ENCODE measurements at regions not wholly inside any gene's neighbourhood (a gene's known extent, or its start where the extent isn't known, plus 50 kb on each side); places are given as distances from the start of the nearest gene placed in this dataset.

DNA sequence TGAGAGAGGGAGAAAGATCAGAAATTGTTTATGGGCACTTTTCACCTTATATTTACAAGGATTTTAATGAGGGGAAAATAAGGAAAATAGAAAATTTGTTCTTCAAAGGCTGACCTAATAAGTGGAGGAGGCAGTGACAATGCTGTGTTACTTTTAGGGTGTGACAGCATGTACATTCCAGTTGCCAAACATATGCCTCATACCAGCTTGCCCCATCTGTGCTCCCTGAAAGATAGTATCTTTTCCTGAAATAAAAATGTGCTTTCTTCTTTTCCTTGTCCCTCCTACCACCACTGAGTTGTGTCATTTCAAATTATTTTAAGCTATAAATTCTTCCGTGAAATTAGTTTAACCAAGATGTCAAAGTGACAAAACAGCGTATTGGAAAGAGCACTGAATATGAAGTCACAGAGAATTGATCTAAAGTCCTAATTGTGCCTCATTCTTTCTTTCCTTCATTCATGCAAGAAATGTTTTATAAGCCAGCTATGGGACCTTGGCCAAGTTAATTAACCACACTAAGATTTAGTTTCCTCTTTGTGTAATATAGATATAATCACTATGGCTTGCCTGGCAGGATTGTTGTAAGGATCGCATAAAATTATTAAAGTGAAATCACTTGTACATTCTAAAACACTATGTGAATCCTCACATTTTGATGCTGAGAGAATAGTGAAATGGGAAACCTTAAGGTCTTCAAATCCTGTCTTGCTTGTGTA, 1307.5 kb upstream of the TENM4 start:
- TF ChIP-seq JUND (IDR thresholded peaks at IDR 0.05; ENCODE audit: low read depth), result peak; percentile 16; the same call in 1 of the 2 replicates
- in situ Hi-C loops (cut with HindIII; ENCODE audit: low pct_unique_long_range_greater_than_20kb, low sequenced_read_pairs), result no loop called here
- no peak for DNase-seq (ENCODE audit: low read depth in 1 of 2, low spot score in 1 of 2)

DNA sequence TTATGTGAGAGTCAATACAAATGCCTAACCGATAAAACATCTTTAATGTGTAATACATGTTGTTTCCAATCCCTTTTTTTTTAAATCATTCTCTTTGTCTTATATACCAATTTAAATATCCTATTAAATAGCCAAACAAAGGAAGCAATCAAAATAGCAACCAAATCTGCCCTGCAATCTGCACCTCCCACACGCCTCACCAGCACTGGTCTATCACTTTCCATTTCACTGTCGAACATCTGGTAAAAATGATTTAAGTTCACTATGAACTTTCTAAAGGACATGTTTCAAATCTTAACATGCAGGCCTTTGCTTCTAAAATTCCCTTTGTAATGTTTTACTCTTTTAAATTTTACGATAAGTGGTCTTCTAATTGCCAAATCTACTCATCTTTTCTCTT, 1305.5 kb upstream of the TENM4 start:
- TF ChIP-seq JUND (IDR thresholded peaks at IDR 0.05; ENCODE audit: low read depth), result no peak
- DNase-seq (ENCODE audit: low read depth in 1 of 2, low spot score in 1 of 2), result no peak
- in situ Hi-C loops (cut with HindIII; ENCODE audit: low pct_unique_long_range_greater_than_20kb, low sequenced_read_pairs), result no loop called here

DNA sequence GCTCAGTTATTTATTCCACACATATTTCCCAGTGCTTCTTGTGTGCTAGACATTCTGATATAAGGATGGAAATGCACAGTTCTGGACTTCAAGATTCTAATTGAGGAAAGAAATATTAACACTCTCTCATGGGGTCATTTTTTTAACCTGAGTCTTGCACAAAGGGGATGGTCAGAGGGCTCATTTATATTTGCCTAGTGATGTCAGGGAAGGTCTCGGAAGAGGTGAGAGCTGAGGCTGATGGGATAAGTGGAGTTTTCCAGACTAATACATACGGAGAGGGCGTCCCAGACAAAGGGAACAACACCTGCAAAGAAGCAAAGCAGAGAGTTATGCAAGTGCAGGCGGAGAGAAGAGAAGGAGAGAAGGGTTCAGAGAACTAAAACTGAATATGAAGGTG, 1304.6 kb upstream of the TENM4 start:
- DNase-seq (ENCODE audit: low read depth in 1 of 2, low spot score in 1 of 2), result no peak
- in situ Hi-C loops (cut with HindIII; ENCODE audit: low pct_unique_long_range_greater_than_20kb, low sequenced_read_pairs), result no loop called here
- TF ChIP-seq JUND (IDR thresholded peaks at IDR 0.05; ENCODE audit: low read depth), result no peak

DNA sequence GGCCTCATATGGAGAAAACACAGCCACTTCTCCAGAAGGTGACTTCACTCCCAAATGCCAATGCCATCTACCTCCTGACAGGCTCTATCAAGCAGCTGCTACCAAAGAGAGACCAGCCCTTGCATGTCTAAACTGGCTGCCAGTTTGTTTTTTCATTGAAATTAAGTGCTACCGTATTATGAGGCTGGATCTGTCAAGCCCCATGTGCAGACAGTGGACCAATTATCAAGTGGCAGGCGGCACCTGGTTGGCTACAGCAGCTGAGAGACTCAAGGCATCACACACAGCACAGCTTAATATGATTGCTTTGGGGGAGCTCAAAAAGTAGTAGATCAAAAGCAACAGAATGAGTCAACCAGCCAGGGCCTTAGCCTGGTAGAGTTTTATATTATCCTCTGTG, 1293.0 kb upstream of the TENM4 start:
- TF ChIP-seq JUND (IDR thresholded peaks at IDR 0.05; ENCODE audit: low read depth), result no peak
- in situ Hi-C loops (cut with HindIII; ENCODE audit: low pct_unique_long_range_greater_than_20kb, low sequenced_read_pairs), result no loop called here
- no peak for DNase-seq (ENCODE audit: low read depth in 1 of 2, low spot score in 1 of 2)

DNA sequence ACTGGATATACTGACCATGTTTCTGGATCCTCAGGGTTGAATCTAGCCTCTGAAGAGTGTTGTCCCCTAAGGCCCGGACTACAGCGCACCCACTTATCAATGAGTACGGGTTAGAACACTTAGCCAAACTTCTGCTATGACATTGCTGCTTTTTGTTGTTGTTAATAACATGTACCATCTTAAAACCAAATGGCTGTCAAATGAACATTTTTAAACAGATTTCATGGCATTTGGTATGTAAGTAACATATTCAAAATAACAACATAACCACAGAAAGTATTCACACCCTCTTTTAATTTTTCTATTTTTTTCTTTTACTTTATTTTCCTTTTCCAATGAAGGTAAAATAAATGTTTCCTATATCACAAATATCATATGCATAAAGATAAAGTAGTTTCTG, 1292.5 kb upstream of the TENM4 start:
- DNase-seq (ENCODE audit: low read depth in 1 of 2, low spot score in 1 of 2), result no peak
- no peak for TF ChIP-seq JUND (IDR thresholded peaks at IDR 0.05; ENCODE audit: low read depth)
- in situ Hi-C loops (cut with HindIII; ENCODE audit: low pct_unique_long_range_greater_than_20kb, low sequenced_read_pairs), result no loop called here

DNA sequence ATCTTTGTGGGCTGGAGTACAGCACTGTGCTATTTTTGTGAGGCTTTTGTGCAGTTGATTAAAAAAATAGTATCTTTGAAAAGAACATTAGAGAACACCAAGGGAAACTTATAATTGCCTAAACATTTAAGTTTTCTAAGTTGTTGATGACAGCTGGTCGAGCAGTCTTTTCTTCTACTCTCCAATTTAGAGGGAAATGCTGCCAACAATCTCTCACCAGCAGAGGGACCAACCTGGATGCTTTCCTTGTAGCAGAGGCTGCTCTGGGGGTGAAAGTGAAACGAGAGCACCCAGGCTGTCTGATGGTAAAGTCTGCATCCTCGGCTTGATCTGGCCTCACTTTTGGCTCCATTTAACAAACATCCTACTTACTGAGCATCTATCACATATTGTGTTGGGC, 1286.5 kb upstream of the TENM4 start:
- in situ Hi-C loops (cut with HindIII; ENCODE audit: low pct_unique_long_range_greater_than_20kb, low sequenced_read_pairs), result no loop called here
- peak in 1 of 2 experiments; percentile 75 for DNase-seq (ENCODE audit: low read depth in 1 of 2, low spot score in 1 of 2)
- TF ChIP-seq JUND (IDR thresholded peaks at IDR 0.05; ENCODE audit: low read depth), result no peak

DNA sequence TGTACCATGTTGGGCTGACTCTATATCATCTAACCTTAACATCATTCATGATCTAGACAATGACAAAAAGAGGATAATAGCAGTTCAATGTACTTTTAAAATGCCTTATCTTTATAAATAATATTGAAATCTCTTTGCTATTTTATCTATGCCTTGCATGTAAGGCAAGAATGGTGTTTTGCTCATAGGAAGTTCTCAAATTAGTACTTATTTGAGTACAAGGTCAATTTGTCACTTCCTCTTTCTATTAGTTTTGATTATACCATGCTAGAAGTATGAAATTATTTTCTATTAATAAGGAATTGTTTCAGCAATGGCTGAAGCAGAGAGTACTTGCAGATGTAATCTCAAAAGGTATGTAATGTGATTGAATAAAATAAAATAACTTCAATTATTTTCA, 1285.4 kb upstream of the TENM4 start:
- in situ Hi-C loops (cut with HindIII; ENCODE audit: low pct_unique_long_range_greater_than_20kb, low sequenced_read_pairs), result no loop called here
- no peak for DNase-seq (ENCODE audit: low read depth in 1 of 2, low spot score in 1 of 2)
- TF ChIP-seq JUND (IDR thresholded peaks at IDR 0.05; ENCODE audit: low read depth), result no peak

DNA sequence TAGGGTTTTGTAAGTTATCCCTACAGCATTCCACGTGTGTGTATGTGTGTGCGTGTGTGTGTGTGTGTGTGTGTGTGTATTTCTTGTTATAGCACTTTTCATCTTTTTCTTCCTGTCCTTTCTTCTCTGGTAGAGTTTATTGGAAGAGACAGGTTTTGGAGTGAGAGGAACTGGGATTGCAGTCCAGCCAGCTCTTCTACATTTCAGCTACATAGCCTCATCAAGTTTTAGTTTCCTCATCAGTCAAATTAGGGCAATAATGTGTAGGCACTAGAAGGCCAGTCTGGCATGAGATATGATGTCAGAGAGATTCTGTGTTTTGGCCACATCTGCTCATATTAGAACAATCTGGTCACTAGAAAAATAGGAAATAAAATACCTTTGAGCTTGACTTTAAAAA, 1283.5 kb upstream of the TENM4 start:
- in situ Hi-C loops (cut with HindIII; ENCODE audit: low pct_unique_long_range_greater_than_20kb, low sequenced_read_pairs), result no loop called here
- TF ChIP-seq JUND (IDR thresholded peaks at IDR 0.05; ENCODE audit: low read depth), result no peak
- peak in 1 of 2 experiments; percentile 35 for DNase-seq (ENCODE audit: low read depth in 1 of 2, low spot score in 1 of 2)

DNA sequence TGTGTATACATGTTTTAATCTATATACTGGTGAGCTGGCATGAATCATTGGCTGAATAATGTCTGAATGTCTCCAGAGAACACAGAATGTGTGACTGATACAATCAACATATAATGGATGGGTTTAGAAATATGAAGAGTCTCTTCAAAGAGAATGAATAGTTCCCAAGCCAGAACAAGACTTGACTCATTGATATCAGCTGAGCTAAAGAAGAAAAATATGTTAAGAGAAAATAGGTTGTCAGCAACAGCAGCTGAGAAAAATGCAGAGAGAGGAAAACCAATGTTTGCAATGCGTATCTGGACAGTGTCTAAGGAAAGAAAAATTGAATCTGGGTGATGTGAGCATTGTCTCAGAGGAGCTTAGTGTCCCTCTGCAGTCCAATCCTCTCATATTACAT, 1281.8 kb upstream of the TENM4 start:
- in situ Hi-C loops (cut with HindIII; ENCODE audit: low pct_unique_long_range_greater_than_20kb, low sequenced_read_pairs), result no loop called here
- TF ChIP-seq JUND (IDR thresholded peaks at IDR 0.05; ENCODE audit: low read depth), result no peak
- peak in 1 of 2 experiments; percentile 14 for DNase-seq (ENCODE audit: low read depth in 1 of 2, low spot score in 1 of 2)

DNA sequence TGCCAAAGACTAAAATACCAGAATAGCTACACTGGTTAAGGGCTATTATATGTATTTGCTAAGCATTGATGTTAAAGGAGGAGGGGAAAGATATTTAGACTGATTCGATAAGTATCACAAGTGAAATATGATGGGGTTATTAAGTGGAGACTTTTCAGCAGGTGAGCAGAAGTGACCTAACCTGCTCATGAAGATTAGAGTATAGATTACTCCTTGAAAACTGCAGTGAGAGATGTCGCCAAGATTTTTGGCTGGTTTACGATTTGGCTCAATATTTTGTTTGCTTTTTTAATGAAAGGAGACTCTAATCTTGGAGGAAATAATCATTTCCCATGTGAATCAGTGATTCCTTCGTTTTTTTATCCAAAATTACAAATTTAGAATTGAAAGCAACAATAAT, 1279.5 kb upstream of the TENM4 start:
- in situ Hi-C loops (cut with HindIII; ENCODE audit: low pct_unique_long_range_greater_than_20kb, low sequenced_read_pairs), result no loop called here
- TF ChIP-seq JUND (IDR thresholded peaks at IDR 0.05; ENCODE audit: low read depth), result peak; percentile 60; the same call in 1 of the 2 replicates
- peak in 1 of 2 experiments; percentile 60 for DNase-seq (ENCODE audit: low read depth in 1 of 2, low spot score in 1 of 2)

DNA sequence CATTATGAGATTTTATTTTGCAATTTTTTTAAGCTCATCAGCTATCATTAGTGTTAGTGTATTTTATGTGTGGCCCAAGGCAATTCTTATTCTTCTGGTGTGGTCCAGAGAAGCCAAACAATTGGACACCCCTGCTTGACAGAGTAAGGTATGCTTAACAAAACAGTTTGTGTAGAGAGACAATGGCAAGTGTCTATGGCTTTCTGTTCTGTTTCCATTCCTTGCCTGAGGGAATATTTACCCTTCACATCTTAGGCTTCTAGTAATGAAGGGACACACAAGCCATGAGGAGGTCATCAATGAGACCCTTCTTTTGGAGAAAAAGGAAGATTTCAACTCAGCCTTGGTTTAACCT, 1278.4 kb upstream of the TENM4 start:
- TF ChIP-seq JUND (IDR thresholded peaks at IDR 0.05; ENCODE audit: low read depth), result no peak
- peak in 1 of 2 experiments; percentile 57 for DNase-seq (ENCODE audit: low read depth in 1 of 2, low spot score in 1 of 2)
- in situ Hi-C loops (cut with HindIII; ENCODE audit: low pct_unique_long_range_greater_than_20kb, low sequenced_read_pairs), result no loop called here

DNA sequence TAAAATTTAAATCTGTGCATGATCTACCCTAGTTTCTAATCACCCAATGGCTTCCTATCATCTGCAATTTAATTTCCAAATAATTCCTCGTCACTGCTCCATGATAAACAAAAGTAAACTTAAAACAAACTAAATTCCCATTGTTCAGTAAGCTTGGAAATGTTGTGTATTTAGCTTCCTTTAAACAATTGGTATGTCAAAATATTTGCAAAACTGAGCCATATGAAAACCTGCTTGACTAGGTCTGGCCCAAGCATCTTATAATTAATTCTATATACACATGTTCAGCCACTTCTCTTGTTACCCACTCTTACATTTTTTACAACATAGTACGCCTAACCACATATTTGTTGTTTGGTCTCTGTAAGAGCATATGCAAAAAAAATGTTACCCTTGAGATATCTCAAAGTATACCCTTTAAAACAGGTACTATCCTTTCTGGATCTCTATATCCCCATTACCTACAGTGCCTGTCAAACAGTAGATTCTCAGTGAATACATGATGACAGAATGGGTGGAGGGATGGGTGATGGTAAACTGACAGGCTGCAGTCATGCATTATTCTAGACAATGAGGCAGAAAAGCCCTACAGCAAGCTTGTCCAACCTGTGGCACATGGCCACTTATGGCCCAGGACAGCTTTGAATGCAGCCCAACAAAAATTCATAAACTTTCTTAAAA, 1277.9 kb upstream of the TENM4 start:
- TF ChIP-seq JUND (IDR thresholded peaks at IDR 0.05; ENCODE audit: low read depth), result no peak; the same call in 1 of the 2 replicates
- DNase-seq (ENCODE audit: low read depth in 1 of 2, low spot score in 1 of 2), result peak; percentile 2 to 85
- in situ Hi-C loops (cut with HindIII; ENCODE audit: low pct_unique_long_range_greater_than_20kb, low sequenced_read_pairs), result no loop called here

DNA sequence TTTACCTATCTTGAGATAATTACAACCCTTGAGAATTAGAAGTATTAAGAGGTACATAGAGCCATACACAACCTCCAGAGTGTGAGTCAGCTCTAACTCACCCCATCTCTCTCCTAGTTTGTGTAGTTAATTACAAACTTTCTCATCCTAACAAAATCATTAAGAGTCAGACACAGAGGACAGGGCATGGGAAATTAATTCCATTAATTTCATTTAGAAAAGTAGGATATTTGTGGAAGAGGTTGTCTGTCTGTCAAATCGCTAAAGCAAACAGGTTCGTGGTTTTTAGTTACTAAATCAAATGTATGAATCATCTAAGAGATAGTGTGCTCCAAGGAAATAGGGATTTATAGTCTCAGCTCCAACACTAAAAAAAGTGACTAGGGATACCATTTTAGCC, 1261.4 kb upstream of the TENM4 start:
- TF ChIP-seq JUND (IDR thresholded peaks at IDR 0.05; ENCODE audit: low read depth), result no peak
- DNase-seq (ENCODE audit: low read depth in 1 of 2, low spot score in 1 of 2), result no peak
- in situ Hi-C loops (cut with HindIII; ENCODE audit: low pct_unique_long_range_greater_than_20kb, low sequenced_read_pairs), result no loop called here
